Neural cell (in vitro differentiated cells): ENCODE measurements at regions not wholly inside any gene's neighbourhood (a gene's known extent, or its start where the extent isn't known, plus 50 kb on each side); places are given as distances from the start of the nearest gene placed in this dataset.

ENCODE experiments used
- CTCF ChIP-seq: fragments of 450-650 bp; IDR thresholded peaks from 2 replicates; pipeline ENCODE4 v1.5.1; 2014; ENCODE audit warnings: antibody characterized with exemption, mild to moderate bottlenecking, moderate library complexity; ENCODE audit not compliant: poor library complexity, severe bottlenecking
- EP300 ChIP-seq: fragments of 450-650 bp; conservative IDR thresholded peaks from 2 replicates; pipeline ENCODE4 v1.6.1; 2014; ENCODE audit warnings: antibody characterized with exemption, mild to moderate bottlenecking, moderate library complexity; ENCODE audit not compliant: poor library complexity, severe bottlenecking
- EZH2 ChIP-seq: fragments of 200-600, 300-800 bp; shearing (Covaris generic), sonication (generic); IDR thresholded peaks from 2 replicates; pipeline ENCODE4 v1.6.1; 2014; ENCODE audit warnings: antibody characterized with exemption, low read length, borderline replicate concordance, mild to moderate bottlenecking; ENCODE audit not compliant: insufficient read depth, poor library complexity, severe bottlenecking
- POLR2AphosphoS5 ChIP-seq: IDR thresholded peaks from 2 replicates; pipeline ENCODE4 v1.6.1; 2012
- RAD21 ChIP-seq: fragments of 450-650 bp; conservative IDR thresholded peaks from 2 replicates; pipeline ENCODE4 v1.6.1; 2014; ENCODE audit warnings: antibody characterized with exemption, mild to moderate bottlenecking, moderate library complexity
- REST ChIP-seq: IDR thresholded peaks from 2 replicates; pipeline ENCODE4 v1.6.1; 2012; ENCODE audit warnings: borderline replicate concordance
- SMC3 ChIP-seq: fragments of 450-650 bp; conservative IDR thresholded peaks from 2 replicates; pipeline ENCODE4 v1.6.1; 2014; ENCODE audit warnings: antibody characterized with exemption, mild to moderate bottlenecking, moderate library complexity; ENCODE audit not compliant: poor library complexity
- TAF1 ChIP-seq: IDR thresholded peaks from 2 replicates; pipeline ENCODE4 v1.6.1; 2012; ENCODE audit warnings: low read depth

DNA sequence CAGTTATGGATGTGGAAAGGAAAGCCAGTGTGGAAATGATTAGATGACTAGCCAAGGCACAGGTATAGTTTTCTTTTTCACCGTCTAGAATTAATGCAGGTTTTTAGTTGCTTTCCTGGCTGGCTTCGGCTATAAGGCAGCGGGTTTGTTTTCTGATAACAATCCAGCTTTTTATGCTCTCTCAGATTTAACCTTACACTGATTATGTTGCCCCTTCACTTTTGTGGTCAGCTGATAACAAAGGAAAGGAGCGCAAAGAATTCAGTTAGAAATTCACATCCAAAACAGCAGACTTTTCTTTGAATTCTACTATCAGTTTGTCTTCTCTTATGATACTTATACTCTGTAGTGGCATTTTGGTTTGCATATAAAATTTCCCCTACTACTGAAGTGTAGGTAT lies 94.2 kb upstream of the CENPE start:
- TF ChIP-seq POLR2AphosphoS5 (no peak), CTCF (no peak), TAF1 (no peak), RAD21 (no peak), EZH2 (no peak), REST (no peak), SMC3 (no peak), EP300 (no peak)
